ENCODE measurements at regions not wholly inside any gene's neighbourhood (a gene's known extent, or its start where the extent isn't known, plus 50 kb on each side); places are given as distances from the start of the nearest gene placed in this dataset.
A peak's percentile ranks its signal among the peaks of the same experiment; 100 is the strongest.

DNA sequence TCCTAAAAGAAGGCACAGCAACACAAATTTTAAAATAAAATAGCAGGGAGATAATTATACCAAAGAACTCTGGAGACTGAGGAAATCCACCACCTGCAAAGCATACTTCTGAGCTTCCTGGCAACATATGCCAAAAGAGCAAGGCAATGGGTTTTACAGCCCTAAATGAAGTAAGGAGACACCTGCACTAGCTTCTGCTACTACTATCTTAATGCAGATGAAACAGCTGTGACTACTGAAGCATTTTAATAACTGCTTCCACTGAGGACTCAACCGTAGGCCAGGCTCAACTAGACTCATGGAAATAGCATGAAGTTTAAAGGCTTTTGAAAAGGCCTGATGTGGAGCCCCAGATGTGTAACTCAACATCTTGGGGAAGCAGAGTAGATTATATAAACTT is 820.1 kb upstream of the AMELY start:
- Histone ChIP-seq H3K79me2 (ENCODE audit: insufficient read depth, low read length) (no peaks in the 10 kb centered on the region), H3K36me3 (ENCODE audit: insufficient read depth, low read length) (no peaks in the 10 kb centered on the region), H3F3A (ENCODE audit: insufficient read depth, low read length) (no peaks in the 10 kb centered on the region; the same call in 1 of the 2 replicates), H3K4me1 (ENCODE audit: insufficient read depth, low read length, severe bottlenecking) (peaks cover 61% of the 10 kb centered on the region), H3K27me3 (ENCODE audit: insufficient read depth, low read length) (no peaks in the 10 kb centered on the region), H3K9me2 (ENCODE audit: low read depth, low read length) (no peaks in the 10 kb centered on the region), H3K9ac (ENCODE audit: low read length) (peak overlapping the region; percentile 49), H2AFZ (ENCODE audit: low read length) (no peak overlapping the region), H4K20me1 (ENCODE audit: insufficient read depth, low read length) (no peaks in the 10 kb centered on the region), H3K4me3 (ENCODE audit: low read depth, low read length, poor library complexity, severe bottlenecking) (peak overlapping the region; percentile 42), H3K27ac (ENCODE audit: low read depth, low read length, poor library complexity, severe bottlenecking) (peak overlapping the region; percentile 96), H3K9me3 (ENCODE audit: low read length) (no peaks in the 10 kb centered on the region), H3K4me2 (ENCODE audit: low read length) (peak overlapping the region; percentile 68)
- no peak for TF ChIP-seq EZH2 (IDR thresholded peaks at IDR 0.05; ENCODE audit: borderline replicate concordance, low read length)
- TF ChIP-seq, protein P1, sequence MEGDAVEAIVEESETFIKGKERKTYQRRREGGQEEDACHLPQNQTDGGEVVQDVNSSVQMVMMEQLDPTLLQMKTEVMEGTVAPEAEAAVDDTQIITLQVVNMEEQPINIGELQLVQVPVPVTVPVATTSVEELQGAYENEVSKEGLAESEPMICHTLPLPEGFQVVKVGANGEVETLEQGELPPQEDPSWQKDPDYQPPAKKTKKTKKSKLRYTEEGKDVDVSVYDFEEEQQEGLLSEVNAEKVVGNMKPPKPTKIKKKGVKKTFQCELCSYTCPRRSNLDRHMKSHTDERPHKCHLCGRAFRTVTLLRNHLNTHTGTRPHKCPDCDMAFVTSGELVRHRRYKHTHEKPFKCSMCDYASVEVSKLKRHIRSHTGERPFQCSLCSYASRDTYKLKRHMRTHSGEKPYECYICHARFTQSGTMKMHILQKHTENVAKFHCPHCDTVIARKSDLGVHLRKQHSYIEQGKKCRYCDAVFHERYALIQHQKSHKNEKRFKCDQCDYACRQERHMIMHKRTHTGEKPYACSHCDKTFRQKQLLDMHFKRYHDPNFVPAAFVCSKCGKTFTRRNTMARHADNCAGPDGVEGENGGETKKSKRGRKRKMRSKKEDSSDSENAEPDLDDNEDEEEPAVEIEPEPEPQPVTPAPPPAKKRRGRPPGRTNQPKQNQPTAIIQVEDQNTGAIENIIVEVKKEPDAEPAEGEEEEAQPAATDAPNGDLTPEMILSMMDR (IDR thresholded peaks at IDR 0.05; ENCODE audit: low read length) = no peak

DNA sequence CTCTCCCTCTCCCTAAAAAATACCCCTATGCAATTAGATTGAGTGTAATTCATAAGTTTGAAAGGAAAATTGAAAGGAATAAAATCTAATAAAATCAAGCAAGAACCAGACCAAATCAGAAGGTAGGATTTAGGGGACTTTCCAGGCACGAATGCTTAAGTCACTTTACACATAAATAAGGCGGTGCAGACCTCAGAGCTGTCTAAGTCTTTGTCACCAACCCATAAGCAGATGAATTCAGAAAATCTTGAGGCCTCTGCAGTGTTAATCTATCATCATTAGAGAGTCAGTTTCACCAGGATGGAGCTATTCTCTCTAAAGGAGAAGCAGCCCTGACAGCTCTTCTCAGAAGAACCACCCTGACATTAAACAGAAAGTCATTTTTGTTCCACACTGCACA is 819.1 kb upstream of the AMELY start:
- H3K9me2 ChIP-seq (ENCODE audit: low read depth, low read length) = no peaks in the 10 kb centered on the region
- H4K20me1 ChIP-seq (ENCODE audit: insufficient read depth, low read length) = no peaks in the 10 kb centered on the region
- H3K36me3 ChIP-seq (ENCODE audit: insufficient read depth, low read length) = no peaks in the 10 kb centered on the region
- H3K4me2 ChIP-seq (ENCODE audit: low read length) = peak overlapping the region; percentile 68
- H3K4me3 ChIP-seq (ENCODE audit: low read depth, low read length, poor library complexity, severe bottlenecking) = peak overlapping the region; percentile 42
- H3K9me3 ChIP-seq (ENCODE audit: low read length) = no peaks in the 10 kb centered on the region
- no peaks in the 10 kb centered on the region; the same call in 1 of the 2 replicates for H3F3A ChIP-seq (ENCODE audit: insufficient read depth, low read length)
- peak overlapping the region; percentile 49 for H3K9ac ChIP-seq (ENCODE audit: low read length)
- no peaks in the 10 kb centered on the region for H3K79me2 ChIP-seq (ENCODE audit: insufficient read depth, low read length)
- TF ChIP-seq EZH2 (IDR thresholded peaks at IDR 0.05; ENCODE audit: borderline replicate concordance, low read length) = no peak
- TF ChIP-seq, protein P1 (IDR thresholded peaks at IDR 0.05; ENCODE audit: low read length) = no peak
- no peak overlapping the region for H2AFZ ChIP-seq (ENCODE audit: low read length)
- peaks cover 70% of the 10 kb centered on the region for H3K4me1 ChIP-seq (ENCODE audit: insufficient read depth, low read length, severe bottlenecking)
- no peaks in the 10 kb centered on the region for H3K27me3 ChIP-seq (ENCODE audit: insufficient read depth, low read length)
- peak overlapping the region; percentile 96 for H3K27ac ChIP-seq (ENCODE audit: low read depth, low read length, poor library complexity, severe bottlenecking)

DNA sequence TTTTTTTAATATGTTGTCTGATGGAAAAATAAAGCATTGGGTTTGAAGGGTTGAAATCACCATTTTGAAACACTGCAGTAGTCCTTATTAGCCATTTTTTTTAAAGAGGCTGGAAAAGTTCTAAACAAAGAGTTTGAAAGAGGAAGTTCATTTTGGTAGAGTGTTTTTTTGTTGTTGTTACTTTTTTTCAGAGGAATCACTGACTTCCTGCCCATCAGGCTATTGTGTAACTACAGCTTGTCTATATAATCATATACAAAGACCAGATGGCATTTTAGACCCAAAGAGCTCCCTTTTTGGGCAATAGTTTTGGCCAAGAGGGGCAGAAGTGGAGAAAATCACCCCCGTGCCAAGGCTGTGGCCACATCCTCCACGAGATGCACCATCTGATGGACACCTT is 818.5 kb upstream of the AMELY start:
- Histone ChIP-seq H3K9me2 (ENCODE audit: low read depth, low read length) (no peaks in the 10 kb centered on the region), H3K36me3 (ENCODE audit: insufficient read depth, low read length) (no peaks in the 10 kb centered on the region), H3K27me3 (ENCODE audit: insufficient read depth, low read length) (no peaks in the 10 kb centered on the region), H3K9ac (ENCODE audit: low read length) (peak overlapping the region; percentile 49), H3F3A (ENCODE audit: insufficient read depth, low read length) (no peaks in the 10 kb centered on the region; the same call in 1 of the 2 replicates), H4K20me1 (ENCODE audit: insufficient read depth, low read length) (no peaks in the 10 kb centered on the region), H2AFZ (ENCODE audit: low read length) (no peak overlapping the region), H3K4me1 (ENCODE audit: insufficient read depth, low read length, severe bottlenecking) (peaks cover 76% of the 10 kb centered on the region), H3K9me3 (ENCODE audit: low read length) (no peaks in the 10 kb centered on the region), H3K4me3 (ENCODE audit: low read depth, low read length, poor library complexity, severe bottlenecking) (peak overlapping the region; percentile 42), H3K79me2 (ENCODE audit: insufficient read depth, low read length) (no peaks in the 10 kb centered on the region), H3K4me2 (ENCODE audit: low read length) (peak overlapping the region; percentile 68), H3K27ac (ENCODE audit: low read depth, low read length, poor library complexity, severe bottlenecking) (peak overlapping the region; percentile 96)
- no peak for TF ChIP-seq EZH2 (IDR thresholded peaks at IDR 0.05; ENCODE audit: borderline replicate concordance, low read length)
- TF ChIP-seq, protein P1 (IDR thresholded peaks at IDR 0.05; ENCODE audit: low read length) = no peak
